GM12874 (cell line): ENCODE measurements at regions not wholly inside any gene's neighbourhood (a gene's known extent, or its start where the extent isn't known, plus 50 kb on each side); places are given as distances from the start of the nearest gene placed in this dataset.

Experiments
- TF ChIP-seq, protein P1 (sequence below): IDR thresholded peaks from 2 replicates; pipeline ENCODE4 v1.5.1; 2011; ENCODE audit warnings: low read depth, mild to moderate bottlenecking, control low read depth, low read length, moderate library complexity; ENCODE audit not compliant: insufficient read depth

DNA sequence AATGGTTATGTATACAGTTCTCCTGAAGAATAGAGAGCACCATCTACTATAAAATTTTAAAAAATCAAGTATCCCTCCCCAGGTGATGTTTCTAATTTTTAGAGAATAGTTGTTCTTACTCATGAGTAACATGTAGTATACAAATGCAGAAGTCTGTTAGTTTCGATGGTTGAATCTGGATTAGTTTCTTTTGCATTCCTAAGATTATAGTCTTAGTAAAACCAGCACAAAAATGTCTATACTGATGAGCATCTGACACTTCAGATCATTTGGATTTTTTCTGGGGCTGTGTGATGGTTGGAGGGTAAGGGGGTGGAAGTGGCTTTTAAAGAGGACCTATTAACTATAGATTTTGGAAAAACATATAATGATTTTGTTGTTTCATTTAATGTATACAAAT, 167.3 kb upstream of the SGO1 start:
- TF ChIP-seq, protein P1, sequence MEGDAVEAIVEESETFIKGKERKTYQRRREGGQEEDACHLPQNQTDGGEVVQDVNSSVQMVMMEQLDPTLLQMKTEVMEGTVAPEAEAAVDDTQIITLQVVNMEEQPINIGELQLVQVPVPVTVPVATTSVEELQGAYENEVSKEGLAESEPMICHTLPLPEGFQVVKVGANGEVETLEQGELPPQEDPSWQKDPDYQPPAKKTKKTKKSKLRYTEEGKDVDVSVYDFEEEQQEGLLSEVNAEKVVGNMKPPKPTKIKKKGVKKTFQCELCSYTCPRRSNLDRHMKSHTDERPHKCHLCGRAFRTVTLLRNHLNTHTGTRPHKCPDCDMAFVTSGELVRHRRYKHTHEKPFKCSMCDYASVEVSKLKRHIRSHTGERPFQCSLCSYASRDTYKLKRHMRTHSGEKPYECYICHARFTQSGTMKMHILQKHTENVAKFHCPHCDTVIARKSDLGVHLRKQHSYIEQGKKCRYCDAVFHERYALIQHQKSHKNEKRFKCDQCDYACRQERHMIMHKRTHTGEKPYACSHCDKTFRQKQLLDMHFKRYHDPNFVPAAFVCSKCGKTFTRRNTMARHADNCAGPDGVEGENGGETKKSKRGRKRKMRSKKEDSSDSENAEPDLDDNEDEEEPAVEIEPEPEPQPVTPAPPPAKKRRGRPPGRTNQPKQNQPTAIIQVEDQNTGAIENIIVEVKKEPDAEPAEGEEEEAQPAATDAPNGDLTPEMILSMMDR: no peak

DNA sequence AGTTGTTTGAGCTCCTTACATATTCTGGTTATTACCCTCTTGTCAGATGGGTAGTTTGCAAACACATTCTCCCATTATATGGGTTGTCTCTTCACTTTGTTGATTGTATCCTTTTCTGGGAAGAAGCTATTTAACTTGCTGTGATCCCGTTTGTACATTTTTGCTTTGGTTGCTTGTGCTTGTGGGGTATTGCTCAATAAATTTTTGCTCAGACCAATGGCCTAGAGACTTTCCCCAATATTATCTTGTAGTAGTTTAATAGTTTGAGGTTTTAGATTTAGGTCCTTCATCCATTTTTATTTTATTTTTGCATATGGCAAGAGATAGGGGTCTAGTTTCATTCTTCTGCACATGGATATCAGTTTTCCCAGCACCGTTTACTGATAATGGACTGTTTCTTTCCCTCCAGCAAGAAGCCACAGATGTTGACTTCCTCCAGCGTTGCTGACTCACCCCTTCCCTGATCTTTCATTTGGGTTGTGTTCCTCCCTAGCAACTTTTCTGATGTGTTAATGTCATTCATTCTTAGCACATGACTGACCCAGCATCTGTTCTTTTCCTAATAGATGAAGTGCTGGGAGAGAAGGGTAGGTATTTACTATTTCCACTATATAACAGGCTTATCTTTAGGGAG, 166.7 kb upstream of the SGO1 start:
- TF ChIP-seq, protein P1: no peak

DNA sequence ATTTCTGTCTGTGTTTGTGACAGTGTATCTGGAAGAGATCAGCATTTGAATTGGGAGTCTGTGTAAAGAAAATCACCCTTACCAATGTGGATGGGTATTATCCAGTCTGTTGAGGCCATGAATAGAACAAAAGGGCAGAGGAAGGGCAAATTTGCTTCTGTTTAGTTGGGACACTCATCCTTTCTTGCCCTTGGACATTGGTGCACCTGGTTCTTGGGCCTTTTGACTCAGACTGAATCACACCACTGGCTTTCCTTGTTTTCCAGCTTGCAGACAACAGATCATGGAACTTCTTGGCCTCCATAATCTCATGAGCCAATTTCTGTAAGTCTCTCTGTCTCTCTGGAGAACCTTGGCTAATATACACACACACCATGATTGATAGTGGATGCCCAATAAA, 164.4 kb upstream of the SGO1 start:
- TF ChIP-seq, protein P1: no peak

DNA sequence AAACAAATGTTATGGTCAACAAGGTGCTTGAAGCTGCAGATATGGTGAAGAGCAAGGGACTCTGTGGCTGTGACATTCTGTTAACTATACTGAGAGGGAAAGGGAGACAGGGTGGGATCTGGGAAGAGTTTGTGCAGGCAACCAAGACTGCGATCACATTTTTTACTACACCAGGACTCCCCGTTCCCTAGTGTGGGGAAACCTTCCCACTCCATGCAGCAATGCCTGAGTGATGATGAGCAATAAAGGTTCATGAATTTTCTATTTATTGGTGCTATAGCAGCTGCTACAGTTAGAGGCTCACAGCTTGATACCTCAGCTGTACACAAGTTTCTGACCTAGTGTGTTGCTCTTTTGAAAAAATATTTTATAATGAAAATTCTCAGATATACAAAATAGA, 160.9 kb upstream of the SGO1 start:
- TF ChIP-seq, protein P1: no peak

DNA sequence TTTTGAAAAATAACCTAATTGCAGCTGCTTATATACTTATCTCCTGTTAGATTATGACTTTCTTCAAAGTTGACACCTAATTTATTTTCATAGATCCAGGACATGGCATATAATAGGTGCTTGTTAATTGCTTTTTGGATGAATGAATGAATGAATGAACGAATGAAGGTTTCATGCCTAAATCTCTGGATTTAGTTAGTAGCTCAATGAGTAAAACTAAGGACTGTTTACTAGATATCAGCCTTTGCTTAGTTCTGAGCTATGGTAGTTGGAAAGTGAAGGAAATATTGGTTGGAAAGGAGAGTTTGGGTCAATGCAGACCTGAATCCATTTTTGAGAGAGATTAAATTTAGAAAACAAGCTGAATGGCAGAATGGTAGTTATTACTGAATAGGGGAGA, 160.4 kb upstream of the SGO1 start:
- TF ChIP-seq, protein P1: no peak

DNA sequence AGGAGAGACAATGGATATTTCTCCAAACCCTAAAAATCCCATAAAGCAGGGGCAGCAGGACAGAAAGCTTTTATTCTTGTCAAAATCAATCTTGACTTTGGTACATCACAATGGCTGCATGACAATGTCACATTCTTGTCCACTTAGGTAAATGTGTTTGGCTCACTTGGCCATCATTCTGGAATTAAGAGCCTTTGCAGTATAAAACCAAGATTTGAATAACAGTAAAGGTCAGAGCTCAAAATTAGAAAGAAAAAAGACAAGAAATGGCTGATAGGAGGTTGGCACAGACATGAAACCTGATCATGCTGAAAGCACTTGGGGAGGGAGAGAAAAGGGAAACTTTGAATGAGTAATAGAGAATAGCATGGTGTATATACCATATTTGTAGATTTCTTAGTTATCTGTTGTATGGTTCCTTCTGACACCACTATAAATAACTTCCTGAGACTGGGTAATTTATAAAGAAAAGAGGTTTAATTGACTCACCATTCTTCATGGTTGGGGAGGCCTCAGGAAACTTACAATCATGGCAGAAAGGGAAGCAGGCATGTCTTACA, 158.5 kb upstream of the SGO1 start:
- TF ChIP-seq, protein P1: no peak

DNA sequence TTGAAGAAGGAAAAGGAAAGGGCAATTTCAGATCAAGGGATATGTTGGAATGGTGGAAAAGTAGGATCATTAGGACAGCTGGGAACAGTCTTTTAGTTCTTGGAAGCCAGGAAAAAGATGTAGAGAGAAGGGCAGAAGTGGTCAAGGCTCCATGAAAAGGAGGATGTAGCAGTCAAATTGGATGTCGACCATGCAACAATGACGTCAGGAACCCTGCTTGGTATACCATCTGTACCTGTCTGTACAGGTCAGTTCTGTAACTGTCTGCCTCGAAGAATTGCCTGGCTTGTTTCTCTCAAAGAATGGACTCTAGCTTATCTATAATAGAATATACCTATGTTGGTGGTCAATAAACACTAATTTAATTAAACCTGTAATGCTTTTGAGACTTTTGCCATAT, 157.8 kb upstream of the SGO1 start:
- TF ChIP-seq, protein P1: no peak
